ENCODE measurements at regions not wholly inside any gene's neighbourhood (a gene's known extent, or its start where the extent isn't known, plus 50 kb on each side); places are given as distances from the start of the nearest gene placed in this dataset.
A peak's percentile ranks its signal among the peaks of the same experiment; 100 is the strongest.
"Not testable (repeated sequence)": the region's sequence is repeated elsewhere in the genome, so short reads cannot be mapped to it uniquely, and the experiment has no call there.

DNA sequence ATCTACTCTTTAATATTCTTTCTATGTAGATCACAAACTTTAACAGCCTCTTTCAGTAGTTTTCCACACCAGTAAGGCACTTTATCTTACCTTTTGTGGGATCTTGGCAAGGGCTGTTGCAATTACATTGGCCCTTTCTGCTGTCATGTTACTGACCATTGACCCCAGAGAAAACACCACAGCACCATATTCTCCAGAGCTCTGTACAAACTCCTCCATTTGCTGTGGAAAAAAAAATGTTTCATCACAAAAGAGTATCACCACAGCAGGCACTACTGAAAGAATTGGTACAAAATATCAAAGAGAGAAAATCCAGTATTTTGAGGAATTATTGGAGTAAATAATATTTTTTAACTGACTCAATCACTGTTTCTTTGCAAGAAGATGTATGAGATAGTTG is 62.3 kb upstream of the UGT2A3 start:
- DNase-seq = not testable (repeated sequence)

DNA sequence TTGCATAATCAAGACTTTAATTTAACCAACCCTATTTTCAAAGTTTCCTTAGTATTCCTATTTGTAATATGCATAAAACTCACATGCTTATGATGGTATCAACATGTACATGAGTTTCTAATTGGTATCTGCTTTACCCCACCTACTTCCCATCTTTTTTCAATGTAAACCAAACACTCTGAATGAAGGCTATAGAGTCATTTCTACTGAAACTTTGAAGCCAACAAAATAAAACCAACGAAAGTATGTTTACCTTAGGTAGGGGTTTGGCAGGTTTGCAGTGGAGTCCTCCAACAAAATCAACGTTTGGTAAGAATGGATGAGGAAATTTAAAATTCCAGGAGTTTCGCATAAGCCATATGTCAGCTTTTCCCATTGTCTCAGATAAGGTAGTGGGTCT is 66.4 kb upstream of the UGT2A3 start:
- DNase-seq = not testable (repeated sequence)

DNA sequence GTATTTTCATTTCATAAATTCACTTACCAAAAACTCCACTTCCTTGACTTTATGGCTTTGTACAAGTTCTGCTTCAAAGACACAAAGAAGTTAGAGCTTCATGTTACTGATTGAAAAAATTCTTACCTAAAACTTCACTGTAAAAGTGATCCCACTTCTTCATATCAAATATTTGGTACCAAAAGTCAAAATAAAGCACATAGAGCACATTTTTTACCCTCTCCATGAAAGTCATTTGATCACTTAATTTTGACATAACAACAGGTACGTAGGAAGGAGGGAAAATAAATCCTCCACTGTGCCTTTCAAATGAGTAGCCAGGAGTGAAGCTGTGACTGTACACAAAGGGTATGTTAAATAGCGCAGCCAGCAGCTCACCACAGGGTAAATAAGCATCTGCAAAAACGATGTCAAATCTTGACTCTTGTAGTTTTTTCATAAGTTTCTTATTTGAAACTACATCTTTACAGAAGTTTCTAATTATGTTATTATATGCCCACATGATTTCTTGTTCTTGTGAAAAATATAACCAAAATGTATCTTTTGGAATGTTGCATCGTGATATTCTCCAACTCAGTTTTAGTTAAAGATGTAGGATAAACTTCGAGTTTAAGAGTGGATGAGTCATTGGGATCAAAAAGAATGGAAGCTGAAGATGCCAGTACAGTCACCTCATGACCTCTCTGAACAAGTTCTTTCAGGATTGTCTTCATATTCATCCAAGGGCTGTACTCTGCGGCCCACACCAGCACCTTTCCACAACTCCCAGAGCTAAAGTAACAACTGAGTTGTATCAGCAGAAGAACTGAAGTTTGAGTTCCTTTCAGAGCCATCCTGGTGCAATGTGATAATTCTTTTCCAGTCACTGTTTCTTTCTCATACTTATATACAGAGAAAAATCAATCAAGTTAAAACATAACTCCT is 68.2 kb upstream of the UGT2A3 start:
- DNase-seq = not testable (repeated sequence)

DNA sequence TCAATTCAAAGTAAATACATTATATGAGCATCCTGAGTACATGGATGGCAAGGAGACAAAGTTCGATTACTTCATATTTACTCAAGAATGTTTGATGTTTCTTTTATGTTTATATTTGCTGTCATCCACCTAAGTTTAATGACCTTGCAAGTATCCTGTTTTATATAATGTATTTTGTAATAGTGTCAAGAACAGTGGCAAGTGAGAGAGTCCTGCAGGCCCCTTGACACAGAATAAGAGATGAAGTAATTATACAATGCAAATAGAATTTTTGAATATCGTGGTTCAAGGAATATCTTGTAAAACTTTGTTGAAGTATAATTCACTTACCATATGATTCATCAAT is 68.8 kb upstream of the UGT2A3 start:
- not testable (repeated sequence) for DNase-seq

DNA sequence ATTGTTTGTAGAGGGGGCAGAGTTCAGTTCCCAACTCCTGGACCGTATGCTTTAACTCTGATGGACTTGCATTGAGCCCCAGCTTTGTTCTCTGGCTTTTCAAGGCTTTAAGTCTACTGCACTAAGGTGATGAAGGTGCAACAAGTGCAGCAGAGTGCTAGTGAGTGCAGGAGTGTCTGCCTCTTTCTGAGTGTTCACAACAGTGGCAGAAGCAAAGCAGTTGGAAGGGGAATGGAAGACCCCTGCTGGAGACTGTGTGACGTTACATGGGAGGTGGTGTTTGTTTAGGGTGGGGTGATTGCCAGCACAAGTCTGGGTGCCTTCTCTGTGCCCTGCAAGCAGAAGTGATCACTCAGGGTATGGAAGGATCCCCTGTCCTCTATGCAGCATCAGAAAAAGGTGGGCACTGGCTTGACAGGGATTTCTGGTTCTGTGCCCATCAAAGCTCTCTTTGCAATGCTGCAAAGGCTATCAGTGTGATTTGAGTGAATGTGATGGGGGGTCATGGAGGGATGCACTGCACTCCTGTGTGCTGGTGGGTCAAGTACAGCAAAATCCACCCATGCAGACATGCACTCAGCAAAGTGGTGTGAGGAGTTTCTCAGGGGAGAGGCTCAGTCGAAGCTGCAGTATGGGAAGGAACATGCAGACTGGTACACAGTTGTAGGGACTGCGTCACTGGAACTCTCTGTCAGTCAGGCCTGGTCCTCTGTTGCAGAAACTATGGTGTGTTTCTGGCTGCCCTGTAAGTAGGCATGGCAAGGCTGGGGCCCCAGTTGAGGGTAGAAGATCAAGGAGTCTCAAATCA is 70.9 kb upstream of the UGT2B7 start:
- peak; percentile 1 for DNase-seq

DNA sequence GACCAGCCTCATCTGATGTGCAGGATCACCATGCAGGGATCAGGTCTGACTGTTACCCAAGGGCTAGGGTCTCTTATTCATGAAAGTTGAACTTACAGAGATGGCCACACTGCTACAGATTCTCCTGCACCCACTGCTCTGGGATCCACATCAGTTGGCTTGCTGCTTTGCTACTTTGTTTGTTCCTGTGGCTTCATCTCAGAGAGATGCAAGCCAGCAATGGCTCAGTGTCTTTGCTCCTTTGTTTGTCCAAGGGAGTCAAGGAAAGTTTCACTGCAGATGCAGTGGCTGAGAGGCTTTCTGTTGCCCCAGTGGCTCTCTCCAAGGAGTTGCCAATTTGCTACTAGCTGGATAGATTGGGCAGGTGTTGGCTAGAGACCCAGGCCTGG is 70.3 kb upstream of the UGT2B7 start:
- DNase-seq = no peak

DNA sequence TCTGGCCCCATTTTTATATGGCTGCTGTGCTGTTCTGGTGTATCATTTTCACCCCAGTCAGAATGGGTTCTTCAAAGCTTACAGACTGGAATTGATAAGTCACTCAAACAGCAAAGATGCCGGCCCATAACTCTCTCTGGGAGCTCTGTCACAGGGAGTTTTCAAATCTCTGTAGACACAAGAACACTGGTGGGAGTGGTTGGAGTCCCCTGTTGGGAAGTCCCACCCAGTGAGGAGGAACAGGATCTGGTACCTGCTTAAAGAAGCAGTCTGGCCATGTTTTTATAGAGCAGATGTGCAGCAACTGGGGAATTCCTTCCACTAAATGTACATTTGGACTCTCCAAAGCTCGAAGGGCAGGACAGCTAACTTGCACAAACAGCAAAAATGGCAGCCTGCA is 69.3 kb upstream of the UGT2B7 start:
- DNase-seq = no peak

DNA sequence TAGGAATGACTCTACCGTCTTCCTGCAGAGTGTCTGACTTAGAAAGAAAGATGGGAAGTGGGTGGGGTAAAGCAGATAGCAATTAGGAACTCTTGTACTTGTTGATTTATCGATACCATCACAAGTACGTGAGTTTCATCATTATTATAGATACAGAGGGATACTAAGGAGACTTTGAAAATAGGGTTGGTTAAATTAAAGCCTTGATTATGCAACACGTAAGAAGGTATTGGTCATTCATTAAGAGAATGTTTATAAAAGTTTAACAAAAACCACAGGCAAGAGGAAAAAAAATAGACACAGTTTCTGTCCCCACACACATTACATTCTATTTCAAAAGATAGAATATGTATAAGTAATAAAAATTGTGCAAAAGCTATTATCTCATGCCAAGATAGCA is 65.9 kb upstream of the UGT2B7 start:
- no peak for DNase-seq

DNA sequence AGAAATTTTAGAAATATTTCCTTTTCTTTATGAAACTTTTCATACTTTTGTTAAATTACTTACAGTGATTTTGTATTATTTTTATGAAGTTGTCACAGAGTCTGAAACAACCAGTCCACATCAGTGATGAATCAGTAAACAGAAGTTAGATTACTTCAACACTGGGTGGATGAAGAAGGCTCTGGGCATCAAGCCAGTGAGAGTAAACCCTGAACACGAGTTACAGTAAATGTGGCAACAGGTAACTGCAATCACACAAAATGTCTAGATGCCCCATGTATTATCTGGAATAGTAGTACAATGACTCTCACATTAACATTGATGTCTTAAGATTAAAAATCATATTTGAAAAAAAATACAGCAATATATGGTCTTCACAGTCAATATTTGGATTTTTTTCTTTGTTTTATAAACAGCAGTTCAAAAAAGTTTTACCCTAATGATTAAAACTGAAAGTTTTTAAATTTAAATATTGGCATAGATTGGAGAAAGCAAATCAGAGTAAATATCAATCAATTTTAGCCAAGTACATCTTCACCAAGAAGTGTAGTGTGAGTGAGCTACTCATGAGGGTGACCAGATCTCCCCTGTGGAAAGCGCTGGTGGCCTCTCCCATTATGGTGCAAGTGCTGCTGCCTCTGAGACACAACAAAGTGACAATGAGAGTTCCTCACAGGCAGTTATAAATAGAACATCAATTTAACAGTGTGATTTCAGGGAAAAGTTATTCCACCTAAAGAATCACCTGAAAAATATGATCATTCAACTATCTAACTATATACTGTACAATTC is 63.2 kb upstream of the UGT2B7 start:
- no peak for DNase-seq

DNA sequence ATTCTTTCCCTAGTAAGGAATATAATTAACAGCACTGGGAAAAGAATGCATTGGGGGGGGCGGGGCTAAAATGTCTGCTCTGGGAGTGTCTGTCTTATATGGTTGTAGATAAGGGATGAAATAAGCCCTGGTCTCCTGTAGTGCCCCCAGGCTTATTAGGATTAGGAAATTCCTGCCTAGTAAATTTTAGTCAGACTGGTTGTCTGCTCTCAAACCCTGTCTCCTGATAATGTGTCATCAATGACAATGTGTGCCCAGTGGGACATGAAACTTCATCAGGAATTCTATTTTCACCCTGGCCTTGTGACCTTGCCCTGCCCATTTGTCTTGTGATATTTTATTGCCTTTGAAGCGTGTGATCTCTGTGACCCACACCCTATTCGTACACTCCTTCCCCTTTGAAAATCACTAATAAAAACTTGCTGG is 61.9 kb upstream of the UGT2B7 start:
- not testable (repeated sequence) for DNase-seq

DNA sequence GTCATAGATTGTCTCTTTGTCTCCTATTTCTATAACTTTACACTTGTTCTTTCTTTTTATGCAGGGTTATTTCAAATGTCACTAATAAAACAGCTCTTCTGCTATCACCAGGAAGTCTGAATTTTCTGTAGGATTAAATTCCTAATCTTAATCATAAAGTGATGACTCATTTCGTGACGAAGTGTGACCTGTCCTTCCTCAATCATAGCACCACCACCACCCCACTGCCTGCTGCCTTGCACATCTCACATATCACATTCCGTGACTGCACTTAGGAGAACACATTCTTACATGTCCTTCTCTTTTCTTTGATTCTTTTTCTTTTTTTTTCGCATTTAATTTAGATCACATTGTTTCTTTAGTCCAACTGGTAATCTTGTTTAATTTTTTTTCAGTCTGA is 57.7 kb upstream of the UGT2B7 start:
- DNase-seq = no peak

DNA sequence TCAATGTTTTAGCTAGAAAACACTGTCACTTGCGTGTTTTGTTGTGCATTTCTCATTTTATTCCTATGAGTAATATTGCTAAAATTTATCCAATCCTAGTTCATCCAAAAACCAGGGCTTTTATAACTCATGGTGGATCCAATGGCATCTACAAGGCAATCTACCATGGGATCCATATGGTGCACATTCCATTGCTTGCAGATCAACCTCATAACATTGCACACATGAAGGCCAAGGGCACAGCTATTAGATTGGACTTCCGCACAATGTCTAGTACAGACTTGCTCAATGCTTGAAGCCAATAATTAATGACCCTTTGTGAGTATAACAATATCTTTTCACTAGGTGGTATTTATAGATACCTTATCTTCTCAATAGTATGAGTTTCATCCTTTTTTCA is 57.2 kb upstream of the UGT2B7 start:
- DNase-seq = no peak

DNA sequence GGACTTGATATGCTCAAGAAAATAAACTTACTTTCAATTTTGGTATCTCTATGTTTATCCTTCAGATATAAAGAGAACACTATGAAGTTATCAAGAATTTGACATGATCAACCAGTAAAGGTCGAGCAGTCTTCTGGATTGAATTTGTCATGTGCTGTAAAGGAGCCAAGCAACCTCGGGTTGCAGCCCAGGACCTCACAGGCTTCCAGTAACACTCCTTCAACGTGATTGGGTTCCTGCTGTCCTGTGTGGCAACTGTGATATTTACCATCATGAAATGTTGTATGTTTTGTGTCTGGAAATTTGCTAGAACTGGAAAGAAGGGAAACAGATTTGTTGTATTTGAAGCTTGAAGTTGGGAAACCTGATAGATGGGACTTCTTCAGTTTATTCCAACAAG is 52.0 kb upstream of the UGT2B7 start:
- DNase-seq = no peak
